Activated CD4-positive, alpha-beta T cell treated with anti-CD3 and anti-CD28 coated beads, Interleukin-2, amount 10 ng/mL, durations not matched to agents 7 days and 5 days (primary cell): ENCODE measurements at regions not wholly inside any gene's neighbourhood (a gene's known extent, or its start where the extent isn't known, plus 50 kb on each side); places are given as distances from the start of the nearest gene placed in this dataset.

ENCODE experiments used
- CTCF ChIA-PET: fragments of 350-600 bp; sonication (Branson Sonifier 250); formaldehyde crosslinking; loops from one replicate; lab custom pipeline; 2021; ENCODE audit warnings: antibody characterized with exemption; lab: Charles Lee
- POLR2A ChIA-PET: fragments of 350-600 bp; sonication (Branson Sonifier 250); formaldehyde crosslinking; loops from one replicate; lab custom pipeline; 2021; ENCODE audit warnings: antibody characterized with exemption; lab: Charles Lee
- DNase-seq: peaks from one replicate; pipeline ENCODE4 v3.0.0-alpha.2; 2020
- H3K27ac Mint-ChIP-seq: one replicate; pipeline ENCODE4 v1.8.0; 2021; ENCODE audit warnings: mild to moderate bottlenecking, moderate library complexity, mixed read lengths
- H3K27me3 Mint-ChIP-seq: one replicate; pipeline ENCODE4 v1.8.0; 2021; ENCODE audit warnings: mixed read lengths
- H3K36me3 Mint-ChIP-seq: one replicate; pipeline ENCODE4 v1.8.0; 2021; ENCODE audit warnings: low read depth, mixed read lengths
- H3K4me1 Mint-ChIP-seq: one replicate; pipeline ENCODE4 v1.8.0; 2021; ENCODE audit warnings: mixed read lengths
- H3K4me3 Mint-ChIP-seq: one replicate; pipeline ENCODE4 v1.8.0; 2021; ENCODE audit warnings: mild to moderate bottlenecking, moderate library complexity, mixed read lengths
- H3K9me3 Mint-ChIP-seq: one replicate; pipeline ENCODE4 v1.8.0; 2021; ENCODE audit warnings: mixed read lengths

GRCh38 chr15:29900237-29901189 is 78.2 kb upstream of the TJP1 start:
- H3K27me3 Mint-ChIP-seq = peaks cover 2% of the 10 kb centered on the region
- ChIA-PET POLR2A (no interaction called here), CTCF (no interaction called here)

GRCh38 chr15:29896062-29896461 is 73.8 kb upstream of the TJP1 start:
- CTCF ChIA-PET = no interaction called here
- Mint-ChIP-seq H3K36me3 (no peaks in the 10 kb centered on the region), H3K27me3 (peaks cover 3% of the 10 kb centered on the region), H3K4me1 (no peaks in the 10 kb centered on the region), H3K27ac (no peak overlapping the region), H3K9me3 (no peaks in the 10 kb centered on the region), H3K4me3 (no peak overlapping the region)
- POLR2A ChIA-PET = no interaction called here
- no peak for DNase-seq

More at GRCh38 chr15:29900237-29901189, 78.2 kb upstream of the TJP1 start:
- no peaks in the 10 kb centered on the region for H3K36me3 Mint-ChIP-seq
- no peak overlapping the region for H3K27ac Mint-ChIP-seq
- H3K9me3 Mint-ChIP-seq = no peaks in the 10 kb centered on the region
- no peak for DNase-seq
- H3K4me1 Mint-ChIP-seq = no peaks in the 10 kb centered on the region
- no peak overlapping the region for H3K4me3 Mint-ChIP-seq

GRCh38 chr15:29891096-29891457 is 68.8 kb upstream of the TJP1 start:
- Mint-ChIP-seq H3K27ac (no peak overlapping the region), H3K27me3 (peaks cover 19% of the 10 kb centered on the region), H3K4me1 (no peaks in the 10 kb centered on the region), H3K36me3 (no peaks in the 10 kb centered on the region), H3K9me3 (no peaks in the 10 kb centered on the region), H3K4me3 (no peak overlapping the region)
- ChIA-PET CTCF (interaction anchor here (0.6 kb wide), 1 partner anchor 177 kb away, joined by 4 read pairs; no protein-coding TSS in a partner anchor), POLR2A (interaction anchor here (0.7 kb wide), 1 partner anchor 8 kb away, joined by 11 read pairs; no protein-coding TSS in a partner anchor)
- DNase-seq = no peak

GRCh38 chr15:29890336-29891095 is 68.2 kb upstream of the TJP1 start:
- POLR2A ChIA-PET = interaction anchor here (0.7 kb wide), 1 partner anchor 9 kb away, joined by 11 read pairs; no protein-coding TSS in a partner anchor
- no peak for DNase-seq
- Mint-ChIP-seq H3K27me3 (peaks cover 19% of the 10 kb centered on the region), H3K36me3 (no peaks in the 10 kb centered on the region), H3K27ac (no peak overlapping the region), H3K9me3 (no peaks in the 10 kb centered on the region), H3K4me1 (no peaks in the 10 kb centered on the region), H3K4me3 (no peak overlapping the region)
- CTCF ChIA-PET = interaction anchor here (0.6 kb wide), 1 partner anchor 177 kb away, joined by 4 read pairs; no protein-coding TSS in a partner anchor

GRCh38 chr15:29889542-29890329 is 67.5 kb upstream of the TJP1 start:
- H3K4me3 Mint-ChIP-seq = no peak overlapping the region
- H3K27me3 Mint-ChIP-seq = peaks cover 19% of the 10 kb centered on the region
- H3K36me3 Mint-ChIP-seq = no peaks in the 10 kb centered on the region
- H3K4me1 Mint-ChIP-seq = no peaks in the 10 kb centered on the region
- ChIA-PET CTCF (no interaction called here), POLR2A (no interaction called here)
- H3K9me3 Mint-ChIP-seq = no peaks in the 10 kb centered on the region
- H3K27ac Mint-ChIP-seq = no peak overlapping the region
- no peak for DNase-seq

- Mint-ChIP-seq H3K36me3 (no peaks in the 10 kb centered on the region), H3K27me3 (peaks cover 26% of the 10 kb centered on the region), H3K4me1 (no peaks in the 10 kb centered on the region), H3K9me3 (no peaks in the 10 kb centered on the region), H3K27ac (no peak overlapping the region), H3K4me3 (no peak overlapping the region)
- ChIA-PET CTCF (no interaction called here), POLR2A (no interaction called here)
- DNase-seq = no peak
These were observed 66.4 kb upstream of the TJP1 start for GRCh38 chr15:29888646-29889045.

GRCh38 chr15:29887721-29888120 is 65.5 kb upstream of the TJP1 start:
- DNase-seq = no peak
- Mint-ChIP-seq H3K4me1 (no peaks in the 10 kb centered on the region), H3K4me3 (no peak overlapping the region), H3K36me3 (no peaks in the 10 kb centered on the region), H3K27me3 (peaks cover 28% of the 10 kb centered on the region), H3K9me3 (no peaks in the 10 kb centered on the region), H3K27ac (no peak overlapping the region)
- CTCF ChIA-PET = no interaction called here
- POLR2A ChIA-PET = no interaction called here

GRCh38 chr15:29885183-29885582 is 62.9 kb upstream of the TJP1 start:
- CTCF ChIA-PET = no interaction called here
- no peak overlapping the region for H3K4me3 Mint-ChIP-seq
- DNase-seq = no peak
- POLR2A ChIA-PET = no interaction called here
- H3K36me3 Mint-ChIP-seq = no peaks in the 10 kb centered on the region
- H3K27me3 Mint-ChIP-seq = peaks cover 34% of the 10 kb centered on the region
- no peaks in the 10 kb centered on the region for H3K4me1 Mint-ChIP-seq
- H3K9me3 Mint-ChIP-seq = no peaks in the 10 kb centered on the region
- no peak overlapping the region for H3K27ac Mint-ChIP-seq

GRCh38 chr15:29883126-29883525 is 60.9 kb upstream of the TJP1 start:
- ChIA-PET CTCF (no interaction called here), POLR2A (no interaction called here)
- no peaks in the 10 kb centered on the region for H3K4me1 Mint-ChIP-seq
- no peak for DNase-seq
- H3K9me3 Mint-ChIP-seq = no peaks in the 10 kb centered on the region
- H3K27me3 Mint-ChIP-seq = peaks cover 25% of the 10 kb centered on the region
- H3K27ac Mint-ChIP-seq = no peak overlapping the region
- H3K36me3 Mint-ChIP-seq = no peaks in the 10 kb centered on the region
- H3K4me3 Mint-ChIP-seq = no peak overlapping the region

- Mint-ChIP-seq H3K36me3 (no peaks in the 10 kb centered on the region), H3K27ac (no peak overlapping the region), H3K4me1 (no peaks in the 10 kb centered on the region), H3K9me3 (no peaks in the 10 kb centered on the region), H3K4me3 (no peak overlapping the region), H3K27me3 (peaks cover 24% of the 10 kb centered on the region)
- CTCF ChIA-PET = no interaction called here
- POLR2A ChIA-PET = no interaction called here
- DNase-seq = no peak
These were observed 58.6 kb upstream of the TJP1 start for GRCh38 chr15:29880886-29881285.

- H3K4me1 Mint-ChIP-seq = no peaks in the 10 kb centered on the region
- no peak overlapping the region for H3K4me3 Mint-ChIP-seq
- ChIA-PET CTCF (no interaction called here), POLR2A (no interaction called here)
- peaks cover 24% of the 10 kb centered on the region for H3K27me3 Mint-ChIP-seq
- H3K27ac Mint-ChIP-seq = no peak overlapping the region
- DNase-seq = no peak
- H3K9me3 Mint-ChIP-seq = no peaks in the 10 kb centered on the region
- no peaks in the 10 kb centered on the region for H3K36me3 Mint-ChIP-seq
These were observed 58.1 kb upstream of the TJP1 start for GRCh38 chr15:29880341-29880740.

GRCh38 chr15:29874977-29875376 is 52.7 kb upstream of the TJP1 start:
- Mint-ChIP-seq H3K27me3 (peaks cover 4% of the 10 kb centered on the region), H3K4me3 (no peak overlapping the region), H3K36me3 (no peaks in the 10 kb centered on the region), H3K4me1 (no peaks in the 10 kb centered on the region), H3K27ac (no peak overlapping the region), H3K9me3 (no peaks in the 10 kb centered on the region)
- CTCF ChIA-PET = no interaction called here
- POLR2A ChIA-PET = no interaction called here
- no peak for DNase-seq
